Astrocyte of the hippocampus (primary cell): ENCODE measurements at regions not wholly inside any gene's neighbourhood (a gene's known extent, or its start where the extent isn't known, plus 50 kb on each side); places are given as distances from the start of the nearest gene placed in this dataset.

Experiments
- DNase-seq: peaks from one replicate; pipeline ENCODE4 v3.0.0; 2011; ENCODE audit warnings: low read depth, low spot score

- DNase-seq = peak; percentile 84
Observed at GRCh38 chr1:81699234-81699633, 101.5 kb upstream of the ADGRL2 start.

- DNase-seq = peak; percentile 84
Observed at GRCh38 chr1:81695741-81696140, 105.0 kb upstream of the ADGRL2 start.

- DNase-seq = no peak
Observed at GRCh38 chr1:81693316-81693715, 107.4 kb upstream of the ADGRL2 start.

GRCh38 chr1:81690676-81691453 is 109.9 kb upstream of the ADGRL2 start:
- DNase-seq = no peak

- DNase-seq = peak; percentile 44
Observed at GRCh38 chr1:81689531-81689941, 111.2 kb upstream of the ADGRL2 start.

- DNase-seq = peak; percentile 78
Observed at GRCh38 chr1:81682490-81682889, 118.2 kb upstream of the ADGRL2 start.

- DNase-seq = peak; percentile 48
Observed at GRCh38 chr1:81681601-81682266, 119.0 kb upstream of the ADGRL2 start.

GRCh38 chr1:81681114-81681513 is 119.6 kb upstream of the ADGRL2 start:
- DNase-seq = no peak

GRCh38 chr1:81679942-81680341 is 120.8 kb upstream of the ADGRL2 start:
- no peak for DNase-seq

- DNase-seq = no peak
Observed at GRCh38 chr1:81678779-81679178, 122.0 kb upstream of the ADGRL2 start.

GRCh38 chr1:81672766-81673165 is 128.0 kb upstream of the ADGRL2 start:
- DNase-seq = no peak

GRCh38 chr1:81671038-81671437 is 129.7 kb upstream of the ADGRL2 start:
- no peak for DNase-seq

- peak; percentile 96 for DNase-seq
Observed at GRCh38 chr1:81670286-81670685, 130.4 kb upstream of the ADGRL2 start.

- DNase-seq = peak; percentile 17
Observed at GRCh38 chr1:81666586-81666985, 134.1 kb upstream of the ADGRL2 start.

GRCh38 chr1:81664341-81664740 is 136.4 kb upstream of the ADGRL2 start:
- DNase-seq = peak; percentile 48

- DNase-seq = no peak
Observed at GRCh38 chr1:81662913-81663526, 137.7 kb upstream of the ADGRL2 start.

- DNase-seq = peak; percentile 22
Observed at GRCh38 chr1:81660286-81660685, 140.4 kb upstream of the ADGRL2 start.

- DNase-seq = no peak
Observed at GRCh38 chr1:81654657-81655056, 146.1 kb upstream of the ADGRL2 start.

- DNase-seq = peak; percentile 50
Observed at GRCh38 chr1:81654147-81654546, 146.6 kb upstream of the ADGRL2 start.

GRCh38 chr1:81650776-81651175 is 150.0 kb upstream of the ADGRL2 start:
- DNase-seq = peak; percentile 28

GRCh38 chr1:81635816-81636215 is 164.9 kb upstream of the ADGRL2 start:
- DNase-seq = no peak

GRCh38 chr1:81634294-81634693 is 166.4 kb upstream of the ADGRL2 start:
- DNase-seq = no peak

- DNase-seq = no peak
Observed at GRCh38 chr1:81619156-81619555, 181.6 kb upstream of the ADGRL2 start.
